IMR-90 (cell line): ENCODE measurements at regions not wholly inside any gene's neighbourhood (a gene's known extent, or its start where the extent isn't known, plus 50 kb on each side); places are given as distances from the start of the nearest gene placed in this dataset.

Source experiments
- BHLHE40 ChIP-seq: fragments of 150-350 bp; IDR thresholded peaks from 2 replicates; pipeline ENCODE4 v1.6.1; 2016; ENCODE audit warnings: mild to moderate bottlenecking, low read depth, low read length
- ELK1 ChIP-seq: fragments of 150-350 bp; IDR thresholded peaks from 2 replicates; pipeline ENCODE4 v1.6.1; 2016; ENCODE audit warnings: low read depth, mild to moderate bottlenecking, low read length, moderate library complexity, borderline replicate concordance
- FOS ChIP-seq: fragments of 150-350 bp; IDR thresholded peaks from 2 replicates; pipeline ENCODE4 v1.6.1; 2016; ENCODE audit warnings: low read depth, low read length
- POLR2A ChIP-seq: IDR thresholded peaks from 2 replicates; pipeline ENCODE4 v1.6.1; 2012; ENCODE audit warnings: mild to moderate bottlenecking, low read depth, low read length
- RAD21 ChIP-seq: IDR thresholded peaks from 2 replicates; pipeline ENCODE4 v1.6.1; 2012; ENCODE audit warnings: low read length, improper control_type of control experiment
- RCOR1 ChIP-seq: IDR thresholded peaks from 2 replicates; pipeline ENCODE4 v1.6.1; 2012; ENCODE audit warnings: mild to moderate bottlenecking, low read length, improper control_type of control experiment; ENCODE audit not compliant: insufficient replicate concordance
- USF2 ChIP-seq: fragments of 150-350 bp; IDR thresholded peaks from 2 replicates; pipeline ENCODE4 v1.6.1; 2017; ENCODE audit warnings: mild to moderate bottlenecking, antibody characterized with exemption, low read length, low read depth
- TF ChIP-seq, protein P1 (sequence below): conservative IDR thresholded peaks from 2 replicates; pipeline ENCODE4 v1.5.1; 2012; ENCODE audit warnings: mild to moderate bottlenecking, low read depth, low read length, improper control_type of control experiment

- TF ChIP-seq USF2 (no peak), RCOR1 (no peak), ELK1 (no peak), POLR2A (no peak), FOS (no peak), BHLHE40 (no peak), RAD21 (no peak)
- TF ChIP-seq, protein P1, sequence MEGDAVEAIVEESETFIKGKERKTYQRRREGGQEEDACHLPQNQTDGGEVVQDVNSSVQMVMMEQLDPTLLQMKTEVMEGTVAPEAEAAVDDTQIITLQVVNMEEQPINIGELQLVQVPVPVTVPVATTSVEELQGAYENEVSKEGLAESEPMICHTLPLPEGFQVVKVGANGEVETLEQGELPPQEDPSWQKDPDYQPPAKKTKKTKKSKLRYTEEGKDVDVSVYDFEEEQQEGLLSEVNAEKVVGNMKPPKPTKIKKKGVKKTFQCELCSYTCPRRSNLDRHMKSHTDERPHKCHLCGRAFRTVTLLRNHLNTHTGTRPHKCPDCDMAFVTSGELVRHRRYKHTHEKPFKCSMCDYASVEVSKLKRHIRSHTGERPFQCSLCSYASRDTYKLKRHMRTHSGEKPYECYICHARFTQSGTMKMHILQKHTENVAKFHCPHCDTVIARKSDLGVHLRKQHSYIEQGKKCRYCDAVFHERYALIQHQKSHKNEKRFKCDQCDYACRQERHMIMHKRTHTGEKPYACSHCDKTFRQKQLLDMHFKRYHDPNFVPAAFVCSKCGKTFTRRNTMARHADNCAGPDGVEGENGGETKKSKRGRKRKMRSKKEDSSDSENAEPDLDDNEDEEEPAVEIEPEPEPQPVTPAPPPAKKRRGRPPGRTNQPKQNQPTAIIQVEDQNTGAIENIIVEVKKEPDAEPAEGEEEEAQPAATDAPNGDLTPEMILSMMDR: no peak
These were observed 116.7 kb downstream of the BEGAIN start for GRCh38 chr14:100470523-100470897.
